HUES48 (cell line): ENCODE measurements at regions not wholly inside any gene's neighbourhood (a gene's known extent, or its start where the extent isn't known, plus 50 kb on each side); places are given as distances from the start of the nearest gene placed in this dataset.

Source experiments
- H3K27ac ChIP-seq: one replicate; pipeline ENCODE4 v1.7.0; 2013; ENCODE audit warnings: low read depth, low read length, inconsistent platforms
- H3K27me3 ChIP-seq: 2 replicates; pipeline ENCODE4 v1.6.1; 2013; ENCODE audit warnings: mild to moderate bottlenecking, low read length; ENCODE audit not compliant: control insufficient read depth, insufficient read depth
- H3K36me3 ChIP-seq: 2 replicates; pipeline ENCODE4 v1.6.1; 2013; ENCODE audit warnings: low read length; ENCODE audit not compliant: control insufficient read depth, insufficient read depth
- H3K4me1 ChIP-seq: 2 replicates; pipeline ENCODE4 v1.6.1; 2013; ENCODE audit warnings: mild to moderate bottlenecking, low read length; ENCODE audit not compliant: control insufficient read depth, insufficient read depth
- H3K4me3 ChIP-seq: 2 replicates; pipeline ENCODE4 v1.5.1; 2013; ENCODE audit warnings: mild to moderate bottlenecking, low read depth, low read length
- H3K9ac ChIP-seq: 2 replicates; pipeline ENCODE4 v1.6.1; 2013; ENCODE audit warnings: mild to moderate bottlenecking, low read depth, low read length, moderate library complexity
- H3K9me3 ChIP-seq: 2 replicates; pipeline ENCODE4 v1.6.1; 2013; ENCODE audit warnings: low read length; ENCODE audit not compliant: control insufficient read depth, insufficient read depth

DNA sequence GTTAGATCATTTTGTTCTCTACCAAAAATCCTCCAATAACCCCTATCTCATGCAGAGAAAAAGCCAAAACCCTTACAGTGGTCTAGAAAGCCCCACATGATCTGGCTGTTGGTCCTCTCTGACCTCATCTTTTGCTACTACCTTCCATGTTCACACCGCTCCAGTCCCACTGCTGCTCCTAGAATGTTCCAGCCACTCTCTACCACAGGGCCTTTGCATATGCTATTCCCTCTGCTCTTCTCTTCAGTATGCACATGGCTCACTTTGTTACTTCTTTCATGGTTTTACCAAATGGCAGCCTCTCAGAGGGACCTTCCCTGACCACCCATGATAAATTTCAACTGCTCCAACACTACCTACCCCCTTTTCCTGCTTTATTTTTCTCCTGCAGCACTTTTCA lies 193.5 kb upstream of the CCDC150 start:
- H3K27me3 ChIP-seq: no peaks in the 10 kb centered on the region
- H3K27ac ChIP-seq: no peak overlapping the region
- H3K4me1 ChIP-seq: no peaks in the 10 kb centered on the region
- H3K4me3 ChIP-seq: no peak overlapping the region
- H3K9ac ChIP-seq: no peak overlapping the region
- H3K9me3 ChIP-seq: no peaks in the 10 kb centered on the region
- H3K36me3 ChIP-seq: no peaks in the 10 kb centered on the region

DNA sequence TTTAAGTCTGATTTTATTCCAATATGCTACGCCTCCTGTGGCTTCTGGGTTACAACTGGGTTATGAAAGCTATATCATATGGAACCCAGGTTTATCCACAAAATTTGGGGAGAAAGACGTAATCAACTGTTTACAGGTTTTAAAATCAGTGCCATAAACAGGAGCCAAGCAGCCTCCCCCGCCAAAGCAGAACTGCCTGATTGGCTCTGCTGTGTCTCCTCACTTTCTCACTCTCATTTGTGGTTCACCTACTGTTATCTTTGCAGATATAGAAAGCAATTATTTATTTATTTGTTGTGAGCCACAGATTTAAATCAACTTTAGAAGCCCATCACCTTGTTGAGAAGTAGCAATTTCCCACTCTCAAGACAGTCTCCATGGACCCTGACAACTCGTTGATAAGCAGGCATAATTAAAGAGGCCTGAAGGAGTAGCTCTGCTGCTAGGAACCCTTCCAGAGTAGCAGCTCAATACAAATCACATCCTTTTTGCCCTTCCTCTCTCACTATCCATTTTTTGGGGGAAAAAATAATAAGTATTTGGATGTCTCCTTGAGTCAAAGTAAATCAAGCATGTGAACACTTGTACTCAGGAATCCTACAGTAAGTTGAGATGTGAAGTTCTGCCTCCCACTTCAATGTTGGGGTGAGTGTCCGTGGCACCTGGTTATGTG lies 191.0 kb upstream of the CCDC150 start:
- H3K4me1 ChIP-seq: peaks cover 8% of the 10 kb centered on the region; the same call in 1 of the 2 replicates
- no peak overlapping the region for H3K9ac ChIP-seq
- H3K27me3 ChIP-seq: no peaks in the 10 kb centered on the region
- H3K9me3 ChIP-seq: no peaks in the 10 kb centered on the region
- H3K27ac ChIP-seq: no peak overlapping the region
- H3K4me3 ChIP-seq: no peak overlapping the region
- no peaks in the 10 kb centered on the region for H3K36me3 ChIP-seq

GRCh38 chr2:196449083-196449482 lies 190.4 kb upstream of the CCDC150 start:
- Histone ChIP-seq H3K27ac (no peak overlapping the region), H3K4me3 (no peak overlapping the region), H3K9me3 (no peaks in the 10 kb centered on the region), H3K36me3 (no peaks in the 10 kb centered on the region), H3K9ac (no peak overlapping the region), H3K27me3 (no peaks in the 10 kb centered on the region), H3K4me1 (peaks cover 8% of the 10 kb centered on the region; the same call in 1 of the 2 replicates)

DNA sequence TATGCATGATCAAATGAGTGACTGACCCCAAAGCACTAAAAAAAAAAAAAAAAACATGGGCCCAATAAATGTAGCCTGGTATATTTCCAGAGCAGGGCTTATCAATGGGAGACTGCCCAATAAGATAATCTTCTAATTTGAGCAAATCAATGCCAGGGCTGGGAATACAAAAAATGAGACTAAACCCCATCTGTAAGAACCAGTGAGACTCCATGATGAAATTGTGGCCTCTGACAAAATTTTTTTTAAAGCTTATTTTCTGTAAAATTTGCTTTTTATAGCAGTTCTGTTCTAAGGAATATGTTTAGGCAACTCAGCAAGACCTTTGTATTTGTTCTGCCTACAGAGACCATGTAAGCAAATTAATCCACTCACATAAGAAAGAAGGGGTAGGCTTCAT lies 186.8 kb upstream of the CCDC150 start:
- no peaks in the 10 kb centered on the region for H3K9me3 ChIP-seq
- H3K27me3 ChIP-seq: no peaks in the 10 kb centered on the region
- peaks cover 8% of the 10 kb centered on the region; the same call in 1 of the 2 replicates for H3K4me1 ChIP-seq
- H3K9ac ChIP-seq: no peak overlapping the region
- H3K4me3 ChIP-seq: no peak overlapping the region
- no peaks in the 10 kb centered on the region for H3K36me3 ChIP-seq
- H3K27ac ChIP-seq: no peak overlapping the region

DNA sequence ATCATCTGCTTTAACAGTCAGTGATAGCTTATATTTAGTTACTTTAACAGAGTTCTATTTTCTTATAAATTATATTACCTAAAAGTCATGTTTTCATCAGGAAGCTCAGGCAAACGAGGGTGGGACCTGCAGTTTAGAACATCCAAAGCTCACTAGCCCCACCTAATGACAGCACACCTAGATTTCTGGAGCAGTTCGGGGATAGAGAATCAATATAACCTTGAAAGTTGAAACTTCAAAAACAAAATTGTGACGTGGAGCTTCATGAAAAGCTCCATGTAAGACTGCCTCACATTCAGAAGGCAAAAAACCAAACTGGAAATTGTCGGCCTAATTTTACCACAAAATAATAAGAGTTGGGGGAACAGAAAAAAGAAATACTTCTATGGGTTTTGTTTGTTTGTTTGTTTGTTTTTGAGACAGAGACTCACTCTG lies 185.9 kb upstream of the CCDC150 start:
- Histone ChIP-seq H3K36me3 (no peaks in the 10 kb centered on the region), H3K9ac (no peak overlapping the region), H3K4me3 (no peak overlapping the region), H3K4me1 (peaks cover 8% of the 10 kb centered on the region; the same call in 1 of the 2 replicates), H3K27me3 (no peaks in the 10 kb centered on the region), H3K9me3 (no peaks in the 10 kb centered on the region), H3K27ac (no peak overlapping the region)

GRCh38 chr2:196454492-196454891 lies 185.0 kb upstream of the CCDC150 start:
- no peaks in the 10 kb centered on the region for H3K36me3 ChIP-seq

GRCh38 chr2:196459539-196459938 lies 180.0 kb upstream of the CCDC150 start:
- H3K27ac ChIP-seq: no peak overlapping the region
- no peaks in the 10 kb centered on the region for H3K36me3 ChIP-seq
- H3K9me3 ChIP-seq: no peaks in the 10 kb centered on the region
- no peaks in the 10 kb centered on the region for H3K4me1 ChIP-seq
- no peaks in the 10 kb centered on the region for H3K27me3 ChIP-seq
- no peak overlapping the region for H3K9ac ChIP-seq
- H3K4me3 ChIP-seq: no peak overlapping the region

More at GRCh38 chr2:196454492-196454891, 185.0 kb upstream of the CCDC150 start:
- peaks cover 8% of the 10 kb centered on the region; the same call in 1 of the 2 replicates for H3K4me1 ChIP-seq
- no peak overlapping the region for H3K4me3 ChIP-seq
- H3K27ac ChIP-seq: no peak overlapping the region
- H3K9ac ChIP-seq: no peak overlapping the region
- H3K9me3 ChIP-seq: no peaks in the 10 kb centered on the region
- no peaks in the 10 kb centered on the region for H3K27me3 ChIP-seq

DNA sequence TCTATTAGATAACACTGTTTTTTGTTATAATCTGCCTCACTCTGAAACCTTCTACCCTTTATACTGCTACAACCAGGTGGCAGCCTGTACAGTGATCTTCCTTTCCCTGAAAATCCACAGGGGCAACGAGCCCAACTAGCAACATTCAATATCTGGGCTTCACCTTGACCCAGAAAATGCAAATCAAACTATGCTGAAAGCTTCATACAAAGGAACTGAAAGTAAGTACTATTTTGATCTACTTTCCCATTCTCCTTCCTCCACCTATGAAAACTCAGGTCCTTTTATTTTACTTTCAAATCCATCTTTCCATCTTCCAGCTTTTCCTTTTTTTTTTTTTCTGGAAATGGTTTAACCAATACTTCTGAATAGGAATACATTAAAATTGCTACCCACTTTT lies 175.8 kb upstream of the CCDC150 start:
- H3K4me1 ChIP-seq: peaks cover 12% of the 10 kb centered on the region
- no peak overlapping the region for H3K27ac ChIP-seq
- no peak overlapping the region for H3K9ac ChIP-seq
- no peaks in the 10 kb centered on the region for H3K27me3 ChIP-seq
- H3K36me3 ChIP-seq: no peaks in the 10 kb centered on the region
- H3K4me3 ChIP-seq: no peak overlapping the region
- no peaks in the 10 kb centered on the region for H3K9me3 ChIP-seq

DNA sequence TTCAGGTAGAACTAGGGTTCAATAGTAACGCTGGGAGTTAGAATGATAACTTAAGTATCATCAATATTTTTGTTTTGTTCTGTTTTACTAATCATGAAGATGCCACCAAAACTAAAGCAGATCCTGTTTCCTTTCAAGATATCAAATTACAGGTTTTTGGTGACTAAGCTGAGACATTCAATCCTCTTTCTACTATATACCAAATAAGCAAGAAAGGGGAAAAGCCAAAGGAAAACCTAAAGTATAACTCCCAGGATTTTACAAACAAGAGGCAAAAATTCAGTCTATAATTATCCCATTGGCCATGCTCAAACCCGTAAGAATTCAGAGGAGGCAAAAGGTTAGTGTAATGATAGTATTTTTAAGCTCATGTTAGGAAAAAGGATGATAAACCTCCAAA lies 175.2 kb upstream of the CCDC150 start:
- H3K4me3 ChIP-seq: no peak overlapping the region
- no peak overlapping the region for H3K27ac ChIP-seq
- peaks cover 12% of the 10 kb centered on the region for H3K4me1 ChIP-seq
- H3K27me3 ChIP-seq: no peaks in the 10 kb centered on the region
- H3K36me3 ChIP-seq: no peaks in the 10 kb centered on the region
- no peaks in the 10 kb centered on the region for H3K9me3 ChIP-seq
- H3K9ac ChIP-seq: no peak overlapping the region

GRCh38 chr2:196466581-196466980 lies 172.9 kb upstream of the CCDC150 start:
- Histone ChIP-seq H3K27ac (no peak overlapping the region), H3K4me1 (peaks cover 12% of the 10 kb centered on the region), H3K9me3 (no peaks in the 10 kb centered on the region), H3K36me3 (no peaks in the 10 kb centered on the region), H3K9ac (no peak overlapping the region), H3K4me3 (no peak overlapping the region), H3K27me3 (no peaks in the 10 kb centered on the region)

DNA sequence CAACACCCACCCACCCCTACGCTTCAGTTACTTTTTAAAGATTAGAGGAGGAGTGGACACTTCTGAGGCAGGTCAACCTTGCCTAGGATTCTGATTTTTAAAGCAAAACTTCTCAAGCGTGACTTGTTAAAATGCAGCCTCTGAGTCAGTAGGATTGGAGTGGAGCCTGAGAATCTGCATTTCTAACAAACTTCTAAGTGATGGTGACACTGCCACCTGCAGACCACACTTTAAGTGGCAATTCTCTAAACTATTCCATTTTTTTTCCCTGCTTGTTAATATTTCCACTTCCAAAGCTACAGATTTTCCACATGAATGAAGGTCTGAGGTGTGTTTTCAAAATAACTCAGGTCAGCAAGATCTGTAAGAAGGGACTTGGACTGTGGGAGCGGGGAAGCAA lies 171.1 kb upstream of the CCDC150 start:
- Histone ChIP-seq H3K36me3 (no peaks in the 10 kb centered on the region), H3K27ac (no peak overlapping the region), H3K4me1 (peaks cover 12% of the 10 kb centered on the region), H3K27me3 (no peaks in the 10 kb centered on the region), H3K9ac (no peak overlapping the region), H3K9me3 (no peaks in the 10 kb centered on the region), H3K4me3 (no peak overlapping the region)
